Epithelial cell of prostate (primary cell): ENCODE measurements at regions not wholly inside any gene's neighbourhood (a gene's known extent, or its start where the extent isn't known, plus 50 kb on each side); places are given as distances from the start of the nearest gene placed in this dataset.

ENCODE experiments used
- DNase-seq: peaks from one replicate; pipeline ENCODE4 v3.0.0-alpha.2; 2011; ENCODE audit warnings: low read depth, low spot score
- H3K27ac ChIP-seq: fragments of 450-650 bp; 2 replicates; pipeline ENCODE4 v1.5.1; 2017; ENCODE audit warnings: mild to moderate bottlenecking

DNA sequence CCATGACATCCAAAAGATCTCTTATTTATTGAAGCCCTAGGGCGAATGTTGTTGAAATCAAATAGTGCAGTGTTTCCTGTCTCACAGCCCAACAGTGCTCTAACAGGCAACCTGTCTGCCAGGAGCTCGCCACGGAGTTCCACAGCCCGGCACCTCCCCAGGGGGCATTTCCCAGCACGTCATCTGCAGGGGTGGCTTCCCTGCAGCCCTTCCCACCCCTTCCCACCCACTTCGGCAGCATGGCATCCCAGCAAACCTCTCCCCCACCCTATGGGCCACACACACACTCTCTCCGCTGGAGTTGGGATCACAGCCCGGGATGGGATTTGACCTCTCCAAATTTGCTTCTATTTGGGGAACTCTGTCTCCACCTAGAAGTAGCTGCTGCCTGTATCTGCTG lies 62.7 kb upstream of the C14orf180 start:
- no peak for DNase-seq
- no peak overlapping the region for H3K27ac ChIP-seq

DNA sequence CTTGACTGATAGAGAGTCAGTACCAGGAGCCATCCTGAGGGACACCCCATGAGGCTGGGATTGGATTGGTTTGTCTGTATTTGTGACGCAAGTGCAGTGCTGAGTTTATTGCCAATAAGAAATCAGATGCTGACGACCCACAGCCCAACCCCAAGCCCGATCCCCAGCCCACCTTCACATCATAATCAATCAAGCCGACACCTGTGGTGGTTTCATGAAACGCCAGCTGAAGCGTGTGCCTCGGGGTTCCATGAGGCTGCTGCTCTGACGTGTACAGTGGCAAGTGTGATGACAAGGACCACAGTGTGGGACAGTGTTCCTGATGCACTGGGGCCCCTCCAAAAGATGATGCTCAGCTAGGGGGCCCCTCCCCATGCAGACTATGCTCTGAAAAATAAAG lies 62.1 kb upstream of the C14orf180 start:
- DNase-seq: no peak

GRCh38 chr14:104517867-104518266 lies 61.7 kb upstream of the C14orf180 start:
- H3K27ac ChIP-seq: no peak overlapping the region
- DNase-seq: no peak

More for the DNA sequence above, 62.1 kb upstream of the C14orf180 start:
- H3K27ac ChIP-seq: no peak overlapping the region

GRCh38 chr14:104518659-104519350 lies 60.8 kb upstream of the C14orf180 start:
- no peak overlapping the region for H3K27ac ChIP-seq
- no peak for DNase-seq

DNA sequence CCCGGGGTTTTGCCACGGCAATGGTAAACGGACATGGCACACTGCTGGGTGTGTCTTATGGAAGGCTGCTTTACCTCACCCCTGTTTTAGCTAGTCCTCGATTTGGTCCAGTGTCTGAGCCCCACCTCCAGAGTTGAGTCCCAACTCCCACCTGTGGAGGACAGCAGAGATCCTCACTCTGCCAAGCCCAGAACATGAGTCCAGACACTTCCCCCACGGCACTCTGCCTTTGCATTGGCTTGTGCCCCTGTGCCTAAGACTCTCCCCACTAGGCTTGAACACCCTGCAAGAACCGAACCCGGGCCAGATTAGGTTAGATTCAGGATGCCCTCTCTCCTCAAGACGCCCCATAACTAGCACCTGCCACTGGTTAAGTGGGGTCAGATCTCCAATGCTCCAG lies 59.8 kb upstream of the C14orf180 start:
- no peak overlapping the region for H3K27ac ChIP-seq
- DNase-seq: no peak

GRCh38 chr14:104520620-104521410 lies 58.7 kb upstream of the C14orf180 start:
- DNase-seq: no peak
- no peak overlapping the region for H3K27ac ChIP-seq

DNA sequence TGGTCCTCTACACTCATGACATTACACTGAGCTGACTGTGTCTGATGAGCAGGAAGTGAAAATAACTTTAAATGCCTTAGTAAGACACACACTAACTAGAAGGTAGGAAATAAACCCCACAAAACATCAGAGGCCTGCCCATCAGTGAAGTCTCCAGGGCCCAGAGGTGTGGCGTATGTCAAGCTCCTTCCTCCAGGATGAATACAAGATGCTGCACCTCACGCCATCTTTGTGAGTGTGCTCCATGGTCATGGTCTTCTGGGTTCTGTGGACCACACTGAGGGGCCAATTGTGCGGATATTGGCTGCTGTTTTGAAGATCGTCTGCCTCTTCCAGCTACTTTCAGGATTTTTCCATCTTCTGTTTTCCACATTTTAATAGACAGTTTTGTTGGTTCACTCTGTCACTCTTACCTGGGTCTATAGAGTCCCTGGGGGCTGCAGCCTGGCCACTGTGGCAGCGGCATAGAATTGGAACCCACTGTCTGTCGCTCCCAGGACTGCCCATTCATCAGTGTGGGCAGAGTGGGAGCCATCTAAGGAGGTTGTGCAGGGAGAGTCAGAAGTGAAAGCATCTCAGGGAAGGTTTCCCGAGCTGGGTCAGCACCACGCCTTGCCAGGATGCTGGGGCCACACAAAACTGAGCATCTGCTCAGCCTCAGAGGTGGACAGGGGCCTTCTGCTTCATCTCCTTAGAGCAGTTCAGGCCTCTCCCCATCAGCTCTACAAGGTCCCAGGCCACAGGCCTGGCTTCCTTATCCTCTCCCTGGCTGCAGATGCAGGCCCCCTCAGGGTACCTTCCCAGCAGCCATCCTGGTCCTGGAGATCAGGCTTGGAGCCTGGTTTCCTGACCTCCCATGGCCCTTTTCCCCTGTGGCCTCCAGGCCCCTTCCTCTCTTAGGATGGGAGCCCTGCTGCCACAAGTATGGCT lies 57.5 kb upstream of the C14orf180 start:
- H3K27ac ChIP-seq: no peak overlapping the region
- no peak for DNase-seq

DNA sequence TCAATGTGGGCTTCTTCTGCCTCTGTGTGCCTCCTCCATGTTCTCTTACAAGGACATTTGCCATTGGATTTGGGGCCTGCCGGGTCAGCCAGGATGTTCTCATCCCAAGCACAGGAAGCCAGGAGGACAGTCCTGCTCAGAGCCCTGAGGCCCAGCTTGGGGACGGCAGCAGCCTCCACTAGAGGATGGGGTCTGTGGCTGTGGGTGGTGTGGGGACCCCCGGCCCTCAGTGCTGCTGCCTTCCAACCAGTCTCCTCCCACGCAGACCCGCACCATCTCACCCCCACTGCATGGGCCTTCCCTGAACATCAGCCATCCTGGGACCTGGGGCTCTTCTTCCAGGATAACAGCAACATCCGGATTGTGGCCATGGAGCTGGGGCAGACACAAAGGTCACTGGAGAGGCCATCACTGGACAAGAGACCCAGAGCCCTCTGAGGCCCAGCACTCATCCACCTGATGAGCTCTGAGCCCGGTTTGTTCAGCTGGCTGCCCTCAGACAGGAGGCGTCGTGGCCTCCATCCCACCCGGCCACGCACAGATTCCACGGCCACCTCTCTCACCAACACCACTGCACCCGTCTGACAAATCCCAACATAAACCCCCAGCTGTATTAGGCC lies 56.5 kb upstream of the C14orf180 start:
- no peak overlapping the region for H3K27ac ChIP-seq
- DNase-seq: no peak

- DNase-seq: no peak
- no peak overlapping the region for H3K27ac ChIP-seq
Observed at GRCh38 chr14:104523546-104523935, 56.0 kb upstream of the C14orf180 start.

DNA sequence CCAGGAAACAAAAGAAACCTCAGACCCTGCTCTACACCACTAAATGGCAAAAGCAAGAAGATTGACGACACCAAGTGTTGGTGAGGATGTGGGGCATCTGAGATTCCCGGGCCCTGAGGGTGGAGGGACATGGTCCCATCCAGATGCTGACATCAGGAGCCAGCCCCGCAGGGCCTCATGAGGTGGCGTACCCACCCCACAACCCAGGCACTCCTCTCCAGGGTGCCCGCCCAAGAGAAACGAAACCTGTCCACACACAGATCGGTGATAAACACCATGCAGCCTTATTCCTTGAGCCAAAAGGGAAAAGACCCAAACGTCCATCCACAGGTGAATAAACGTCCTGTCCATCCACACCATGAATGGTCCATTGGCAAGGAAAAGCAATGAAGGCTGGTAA lies 54.8 kb upstream of the C14orf180 start:
- no peak for DNase-seq
- H3K27ac ChIP-seq: no peak overlapping the region

DNA sequence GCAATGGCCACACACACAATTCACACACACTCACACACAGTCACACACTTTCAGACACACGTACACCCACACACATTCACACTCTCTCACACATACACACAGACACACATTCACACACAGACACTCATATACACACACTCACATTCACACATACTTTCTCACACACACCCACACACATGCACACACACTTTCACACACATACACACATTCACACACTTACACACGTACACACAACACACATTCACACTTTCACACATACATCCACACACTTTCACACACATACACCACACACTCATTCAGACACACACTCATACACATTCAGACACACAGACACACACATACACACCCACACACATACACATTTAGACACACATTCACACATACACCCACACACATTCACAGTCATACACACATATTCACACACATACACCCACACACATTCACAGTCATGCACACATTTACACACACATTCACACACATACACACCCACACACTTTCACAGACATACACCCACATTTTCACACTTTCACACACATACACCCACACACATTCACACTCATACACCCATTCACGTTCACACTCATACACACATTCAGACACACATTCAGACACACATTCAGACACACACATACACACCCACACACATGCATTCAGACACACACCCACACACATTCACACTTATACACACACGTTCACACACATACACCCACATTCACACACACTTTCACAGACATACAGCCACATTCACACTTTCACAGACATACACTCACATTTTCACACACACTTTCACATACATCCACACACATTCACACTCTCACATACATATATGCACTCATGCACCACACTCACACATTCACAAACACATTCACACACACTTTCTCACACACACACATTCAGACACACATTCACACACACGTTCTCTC lies 52.6 kb upstream of the C14orf180 start:
- no peak overlapping the region for H3K27ac ChIP-seq
- no peak for DNase-seq

- no peak for DNase-seq
- no peak overlapping the region for H3K27ac ChIP-seq
Observed at GRCh38 chr14:104527857-104528459, 51.6 kb upstream of the C14orf180 start.

- no peak for DNase-seq
- H3K27ac ChIP-seq: no peak overlapping the region
Observed at GRCh38 chr14:104528496-104528895, 51.1 kb upstream of the C14orf180 start.
